ENCODE measurements at regions not wholly inside any gene's neighbourhood (a gene's known extent, or its start where the extent isn't known, plus 50 kb on each side); places are given as distances from the start of the nearest gene placed in this dataset.

DNA sequence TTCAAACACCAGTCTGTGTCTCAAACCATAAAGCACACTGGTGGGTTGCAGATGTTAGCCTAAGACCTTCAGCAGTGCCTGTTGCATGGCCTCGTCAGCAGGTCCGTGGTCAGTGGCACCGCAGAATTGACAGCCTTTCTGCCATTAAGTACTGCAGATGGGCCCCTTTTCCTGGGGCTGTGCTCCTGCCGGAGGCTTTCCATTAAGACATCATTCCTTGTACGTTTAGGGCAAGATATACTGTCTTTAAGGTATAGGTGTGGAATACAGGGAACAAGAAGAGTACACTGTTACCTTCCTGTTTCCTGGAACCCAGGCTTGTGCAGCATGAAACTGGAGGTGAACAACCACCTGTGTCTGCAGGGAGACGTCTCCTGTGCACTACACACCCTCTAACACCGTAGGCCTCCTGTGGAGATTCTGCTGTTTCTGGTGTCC, 67.9 kb upstream of the WDR1 start:
- intact Hi-C loops (cut with DNase I): loop anchor here in 1 of 2 donors (10.0 kb wide), 1 partner anchor 60 kb away; no protein-coding TSS in a partner anchor
- no peak for DNase-seq (ENCODE audit: low spot score)

- intact Hi-C loops (cut with DNase I): loop anchor here in 1 of 2 donors (10.0 kb wide), 1 partner anchor 61 kb away; no protein-coding TSS in a partner anchor
- no peak for DNase-seq (ENCODE audit: low spot score)
Measured at GRCh38 chr4:10184041-10184440, 67.4 kb upstream of the WDR1 start.

DNA sequence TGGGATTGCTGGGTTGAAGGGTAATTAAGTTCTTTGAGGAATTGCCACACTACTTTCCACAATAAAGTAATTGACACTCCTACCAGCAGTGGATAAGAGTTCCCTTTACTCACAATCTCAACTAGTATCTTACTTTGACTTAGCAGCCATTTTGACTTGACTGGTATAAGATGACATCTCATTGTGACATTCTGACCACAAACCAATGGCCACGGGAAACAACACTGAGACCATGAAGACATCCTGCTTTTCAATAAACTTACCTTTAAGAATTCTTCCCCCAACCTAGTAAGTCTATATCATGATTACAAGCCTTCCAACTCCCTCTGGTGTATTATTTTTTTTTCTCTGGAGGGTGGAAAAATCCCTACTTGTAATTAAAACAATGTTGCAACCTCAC, 66.9 kb upstream of the WDR1 start:
- no peak for DNase-seq (ENCODE audit: low spot score)
- intact Hi-C loops (cut with DNase I): loop anchor here in 1 of 2 donors (10.0 kb wide), 1 partner anchor 61 kb away; no protein-coding TSS in a partner anchor

GRCh38 chr4:10182446-10183424, 66.1 kb upstream of the WDR1 start:
- DNase-seq (ENCODE audit: low spot score): no peak
- intact Hi-C loops (cut with DNase I): loop anchor here in 1 of 2 donors (10.0 kb wide), 1 partner anchor 62 kb away; no protein-coding TSS in a partner anchor

- DNase-seq (ENCODE audit: low spot score): no peak
- intact Hi-C loops (cut with DNase I): loop anchor here in 1 of 2 donors (10.0 kb wide), 1 partner anchor 63 kb away; no protein-coding TSS in a partner anchor
Measured at GRCh38 chr4:10181745-10182445, 65.3 kb upstream of the WDR1 start.

GRCh38 chr4:10180927-10181744, 64.5 kb upstream of the WDR1 start:
- no peak for DNase-seq (ENCODE audit: low spot score)
- intact Hi-C loops (cut with DNase I): loop anchor here in 1 of 2 donors (10.0 kb wide), 1 partner anchor 64 kb away; no protein-coding TSS in a partner anchor

- intact Hi-C loops (cut with DNase I): loop anchor here in 1 of 2 donors (10.0 kb wide), 1 partner anchor 64 kb away; no protein-coding TSS in a partner anchor
- DNase-seq (ENCODE audit: low spot score): no peak
Measured at GRCh38 chr4:10180603-10180926, 64.0 kb upstream of the WDR1 start.

- intact Hi-C loops (cut with DNase I): loop anchor here in 1 of 2 donors (10.0 kb wide), 1 partner anchor 65 kb away; no protein-coding TSS in a partner anchor
- DNase-seq (ENCODE audit: low spot score): no peak
Measured at GRCh38 chr4:10179957-10180602, 63.5 kb upstream of the WDR1 start.

GRCh38 chr4:10178763-10179162, 62.2 kb upstream of the WDR1 start:
- intact Hi-C loops (cut with DNase I): no loop called here
- DNase-seq (ENCODE audit: low spot score): no peak

DNA sequence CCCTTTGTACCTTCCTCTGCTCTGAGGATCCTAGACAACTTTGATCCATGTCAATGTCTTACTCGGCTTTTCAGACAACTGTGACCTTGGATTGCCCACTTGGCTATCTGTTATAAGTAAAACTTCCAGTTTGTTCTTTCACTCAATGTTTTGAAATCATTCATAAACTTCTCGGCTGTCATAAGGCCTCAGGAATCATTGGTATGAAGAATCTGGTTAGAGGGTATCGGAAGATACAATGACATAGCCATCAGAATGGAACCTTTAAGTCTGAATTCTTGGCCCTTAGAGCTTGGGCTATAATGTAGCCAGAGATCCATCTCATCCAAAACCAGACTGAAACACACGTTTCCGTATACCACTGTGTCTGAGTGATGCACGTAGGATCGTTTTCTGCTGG, 59.0 kb upstream of the WDR1 start:
- intact Hi-C loops (cut with DNase I): no loop called here
- DNase-seq (ENCODE audit: low spot score): no peak

GRCh38 chr4:10173754-10174749, 57.5 kb upstream of the WDR1 start:
- no peak for DNase-seq (ENCODE audit: low spot score)
- intact Hi-C loops (cut with DNase I): no loop called here

DNA sequence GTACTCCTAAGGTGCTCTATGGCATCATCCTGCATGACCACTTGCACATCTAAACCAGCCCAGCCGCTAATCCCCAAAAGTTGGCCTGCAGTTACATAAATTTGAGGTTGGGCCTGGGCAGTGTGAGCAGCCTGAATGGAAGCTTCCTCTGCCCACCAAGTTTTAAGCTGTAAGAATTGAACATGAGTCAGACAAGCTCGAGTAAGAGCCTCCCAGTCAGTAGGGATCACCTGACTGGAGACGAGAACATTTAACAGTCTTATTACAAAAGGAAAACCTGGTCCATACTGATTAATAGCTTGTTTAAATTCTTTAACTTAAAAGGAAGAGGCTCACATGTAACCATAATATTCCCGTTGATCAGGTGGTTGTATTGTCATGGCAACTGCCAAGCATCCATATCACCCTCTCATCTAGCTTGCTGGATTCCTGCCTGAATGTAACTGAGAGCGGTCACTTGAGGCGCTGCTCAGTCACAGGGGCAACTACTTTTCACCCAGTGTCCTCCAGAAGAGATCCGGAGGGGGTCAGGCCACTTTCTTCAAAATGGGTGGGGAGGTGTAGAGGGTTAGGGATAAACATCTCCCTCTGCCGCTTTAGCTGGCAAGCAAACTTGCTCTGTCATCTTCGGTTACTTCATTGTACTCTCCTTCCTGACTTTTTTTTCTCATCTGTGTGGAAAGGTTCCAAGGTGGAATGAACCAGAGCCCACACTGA, 56.6 kb upstream of the WDR1 start:
- no peak for DNase-seq (ENCODE audit: low spot score)
- intact Hi-C loops (cut with DNase I): no loop called here

DNA sequence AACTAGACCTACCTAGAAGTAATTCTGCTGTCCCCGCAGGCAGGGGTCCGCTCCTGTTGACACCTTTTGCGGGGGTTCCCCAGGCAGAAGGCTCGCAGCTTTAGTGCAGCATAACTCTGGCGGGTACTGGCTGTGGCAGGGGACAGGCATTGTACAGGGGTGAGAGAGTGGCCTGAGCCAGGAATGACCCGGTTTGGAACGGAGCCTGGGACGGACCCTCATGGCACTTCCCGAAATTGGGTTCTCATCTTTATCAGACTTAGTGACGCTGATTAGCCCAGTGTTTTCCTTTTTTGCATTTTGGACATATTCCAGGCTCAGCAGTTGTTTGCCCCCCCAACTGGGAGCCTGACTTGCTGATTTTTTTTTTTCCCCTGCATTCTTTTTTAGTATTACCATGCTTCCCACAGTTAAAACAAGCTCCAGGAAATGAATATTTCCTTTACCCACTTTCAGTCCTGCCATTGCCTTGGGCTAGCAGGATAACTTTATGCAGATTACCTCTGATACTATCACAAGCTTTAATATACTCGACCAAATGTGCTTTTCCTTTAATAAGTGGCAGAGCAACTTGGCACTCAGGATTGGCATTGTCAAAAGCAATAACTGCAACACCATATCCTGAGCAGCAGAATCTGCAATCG, 55.8 kb upstream of the WDR1 start:
- intact Hi-C loops (cut with DNase I): no loop called here
- DNase-seq (ENCODE audit: low spot score): no peak

GRCh38 chr4:10171055-10171454, 54.5 kb upstream of the WDR1 start:
- DNase-seq (ENCODE audit: low spot score): no peak
- intact Hi-C loops (cut with DNase I): no loop called here

GRCh38 chr4:10169839-10170387, 53.3 kb upstream of the WDR1 start:
- no peak for DNase-seq (ENCODE audit: low spot score)
- intact Hi-C loops (cut with DNase I): loop anchor here in 1 of 2 donors (10.0 kb wide), 1 partner anchor 235 kb away; no protein-coding TSS in a partner anchor

DNA sequence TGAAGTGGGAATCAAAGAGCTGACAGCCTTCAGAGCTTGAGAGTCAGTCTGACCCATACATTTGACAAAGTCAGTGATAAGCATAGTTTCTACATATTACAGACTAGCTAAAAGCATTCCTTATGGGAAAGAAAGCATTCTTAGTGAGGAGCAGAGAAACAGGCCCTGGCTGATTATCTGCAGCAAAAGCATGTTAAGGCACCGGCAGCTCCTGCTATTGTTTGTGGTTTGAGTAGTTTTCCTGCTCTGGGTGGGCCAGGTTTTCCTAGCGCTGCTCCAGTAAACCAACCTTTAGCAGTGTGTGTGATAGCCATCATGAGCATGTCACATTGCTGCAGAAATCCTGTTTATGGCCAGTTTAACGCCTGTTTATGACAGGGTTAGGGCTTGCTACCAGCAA, 51.6 kb upstream of the WDR1 start:
- intact Hi-C loops (cut with DNase I): loop anchor here in 1 of 2 donors (10.0 kb wide), 1 partner anchor 237 kb away; no protein-coding TSS in a partner anchor
- DNase-seq (ENCODE audit: low spot score): no peak
